COLO668 (cell line): ENCODE measurements at regions not wholly inside any gene's neighbourhood (a gene's known extent, or its start where the extent isn't known, plus 50 kb on each side); places are given as distances from the start of the nearest gene placed in this dataset.

Experiments used
- DNase-seq: peaks from one replicate; lab custom pipeline; 2025; ENCODE audit not compliant: unreplicated experiment; lab: John Stamatoyannopoulos, UW

DNA sequence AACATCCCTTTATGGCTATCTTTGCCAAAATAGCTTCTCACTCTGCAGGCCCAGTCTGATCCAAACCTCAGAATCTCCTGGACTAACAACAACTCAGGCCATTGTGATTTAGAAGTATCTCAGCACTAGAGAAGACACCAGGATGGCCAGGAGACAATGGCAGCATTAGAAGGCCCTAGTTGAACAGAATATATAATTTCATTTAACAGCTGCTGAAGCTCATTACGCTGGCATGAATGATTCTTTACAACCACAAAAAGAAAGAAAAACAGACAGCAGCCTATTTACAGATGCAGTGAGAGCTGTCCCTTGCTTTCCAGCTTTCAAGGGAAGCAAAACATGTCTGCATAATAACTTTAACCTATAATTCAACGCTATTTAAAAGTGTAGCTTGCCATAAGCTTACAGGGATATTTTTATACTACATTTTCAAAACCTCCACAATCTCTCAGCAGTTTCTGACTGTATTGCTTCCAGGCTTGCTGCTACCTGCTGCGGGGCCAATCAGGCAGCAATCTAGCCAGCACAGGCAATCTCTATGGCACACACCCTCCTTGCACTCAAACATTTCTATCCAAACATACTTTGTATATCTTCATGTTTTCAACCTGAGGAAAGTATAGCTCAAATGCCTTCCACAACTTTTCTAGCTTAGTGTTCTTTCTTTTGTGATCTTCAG, 107.3 kb downstream of the OGFRL1 start:
- no peak for DNase-seq

DNA sequence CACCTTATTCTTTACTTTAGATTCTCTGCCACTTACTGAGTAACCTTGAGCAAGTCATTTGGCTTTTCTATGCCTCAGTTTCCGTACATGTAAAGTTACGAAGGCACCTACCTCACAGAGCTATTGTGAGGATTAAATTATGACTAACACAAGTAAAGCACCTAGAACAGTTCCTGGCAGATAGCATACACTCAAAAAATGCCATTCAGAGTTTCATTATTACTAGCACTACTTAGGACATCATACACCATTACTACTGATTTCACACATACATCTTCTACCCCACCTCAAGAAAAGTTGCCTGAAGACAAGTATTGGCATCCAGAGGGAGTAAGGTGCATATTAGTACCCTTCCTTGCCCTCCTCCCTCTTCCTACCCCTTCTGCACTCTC, 107.8 kb downstream of the OGFRL1 start:
- no peak for DNase-seq

DNA sequence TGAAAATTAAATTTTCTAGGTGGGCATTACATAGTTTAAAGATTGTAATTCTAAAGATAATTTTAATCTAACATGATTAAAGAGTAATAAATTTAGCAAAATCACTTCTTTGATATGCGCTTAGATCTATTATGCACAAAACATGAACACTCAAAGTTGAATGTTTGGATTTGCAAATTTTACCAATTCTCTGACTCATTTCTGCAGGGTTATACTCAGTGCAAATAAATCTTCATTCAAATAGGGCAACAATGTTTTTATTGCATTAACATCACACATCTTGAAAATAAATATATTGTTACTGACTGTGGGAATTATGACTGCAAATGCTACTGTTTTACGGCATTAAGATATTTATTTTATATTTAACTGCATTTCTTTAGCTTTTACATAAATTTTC, 110.7 kb downstream of the OGFRL1 start:
- DNase-seq, result no peak

DNA sequence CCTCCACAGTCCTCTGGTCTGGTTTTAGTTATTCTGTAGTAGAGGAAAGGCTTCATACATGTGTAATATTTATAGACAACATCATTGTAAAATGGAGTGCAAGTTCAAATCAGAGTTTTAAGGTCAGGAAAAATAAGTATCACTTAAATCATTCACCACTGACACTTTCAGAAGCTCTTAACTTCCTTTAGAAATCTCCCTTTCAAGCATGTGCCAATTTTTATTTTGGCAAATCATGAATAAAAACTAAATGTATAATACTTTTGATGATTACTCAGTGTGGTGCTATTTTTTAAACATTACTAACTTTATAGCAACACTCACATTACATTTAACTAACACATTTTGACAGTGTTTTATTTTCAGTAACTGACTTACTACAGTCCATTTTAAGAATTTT, 112.2 kb downstream of the OGFRL1 start:
- DNase-seq, result no peak

DNA sequence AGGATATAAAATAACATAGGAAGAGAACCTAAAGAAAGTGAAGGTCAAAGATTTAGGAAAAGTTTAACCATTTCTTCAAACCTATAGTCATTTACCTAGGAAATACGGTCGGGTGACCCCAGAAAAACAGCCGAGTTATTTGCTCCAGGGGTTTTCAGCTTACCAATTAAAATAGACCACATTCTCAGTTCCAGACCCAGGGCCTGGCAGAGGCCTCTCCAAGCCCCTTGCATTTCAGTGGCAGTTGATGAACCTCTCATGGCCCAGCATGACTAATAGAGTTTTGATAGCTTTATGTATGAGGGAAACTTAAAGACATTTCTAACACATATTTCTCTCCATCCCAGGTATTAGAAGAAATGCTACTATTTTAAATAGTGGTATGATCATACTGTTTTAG, 113.5 kb downstream of the OGFRL1 start:
- DNase-seq, result no peak

DNA sequence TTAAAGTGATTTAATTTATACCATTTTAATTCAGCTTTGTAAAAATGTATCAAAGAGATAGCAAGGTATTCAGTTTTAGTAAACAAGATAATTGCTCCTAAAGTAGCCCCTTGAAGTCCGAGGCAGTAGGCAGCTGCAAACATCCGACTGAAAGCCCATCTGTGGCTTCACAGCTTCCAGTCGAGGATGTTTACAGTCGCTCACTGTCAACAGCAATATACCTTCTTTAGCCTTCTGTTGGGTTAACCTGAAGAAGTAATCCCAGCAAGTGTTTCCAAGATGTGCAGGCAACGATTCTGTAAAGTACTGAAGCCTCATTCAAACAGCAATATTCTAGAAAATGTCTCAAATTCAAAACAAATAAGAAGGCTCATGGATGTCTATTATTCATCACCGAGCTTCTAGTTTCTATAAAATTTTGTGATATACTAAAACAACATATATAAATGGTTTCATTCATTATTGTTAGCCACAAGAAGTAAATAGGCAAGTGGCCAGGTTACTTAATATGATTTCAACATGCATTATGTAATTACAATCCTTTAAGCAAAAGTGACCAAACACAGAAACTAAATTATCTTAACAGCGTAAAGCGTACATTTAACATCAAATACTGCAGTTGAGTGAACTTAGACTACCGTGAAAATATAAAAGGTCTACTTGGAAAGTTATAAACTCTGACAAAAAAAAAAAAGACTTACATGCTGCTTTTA, 115.0 kb downstream of the OGFRL1 start:
- no peak for DNase-seq

DNA sequence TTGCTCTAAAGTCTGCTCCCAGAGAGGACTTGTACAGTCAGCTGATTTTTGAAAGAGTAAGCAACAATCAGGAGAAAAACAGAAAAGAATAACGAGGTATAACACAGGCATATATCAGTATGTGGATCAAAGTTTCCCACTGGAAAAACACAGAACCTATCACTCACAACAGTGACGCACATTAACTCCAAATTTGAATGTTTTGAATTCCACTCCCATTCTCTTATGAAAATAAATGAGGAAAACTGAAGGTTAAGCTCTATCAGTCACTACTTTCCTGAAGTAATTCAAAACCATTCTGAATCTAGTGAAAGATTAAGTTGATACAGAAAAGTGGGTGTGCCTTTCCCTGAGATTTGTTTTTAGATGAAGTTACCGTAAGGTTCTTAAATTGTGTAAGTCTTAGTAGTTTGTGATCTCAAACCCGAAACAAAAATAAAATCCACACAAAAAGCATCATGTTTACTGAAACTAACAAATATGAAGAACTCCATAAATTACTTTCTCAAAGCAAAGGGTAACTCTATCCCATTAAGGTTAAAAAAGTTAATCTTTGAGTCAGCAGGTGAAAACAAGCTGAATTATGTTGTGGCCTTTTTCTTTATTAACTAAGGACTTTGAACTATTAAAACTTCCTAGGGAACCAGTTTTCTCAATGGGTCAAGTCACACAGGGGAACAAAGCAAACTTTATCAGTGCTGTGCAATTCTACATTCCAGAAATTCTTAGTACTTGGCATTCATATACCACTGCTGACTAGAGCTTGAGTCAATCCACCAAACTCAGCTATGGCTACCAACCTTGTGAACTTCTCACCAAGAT, 115.7 kb downstream of the OGFRL1 start:
- DNase-seq, result no peak

DNA sequence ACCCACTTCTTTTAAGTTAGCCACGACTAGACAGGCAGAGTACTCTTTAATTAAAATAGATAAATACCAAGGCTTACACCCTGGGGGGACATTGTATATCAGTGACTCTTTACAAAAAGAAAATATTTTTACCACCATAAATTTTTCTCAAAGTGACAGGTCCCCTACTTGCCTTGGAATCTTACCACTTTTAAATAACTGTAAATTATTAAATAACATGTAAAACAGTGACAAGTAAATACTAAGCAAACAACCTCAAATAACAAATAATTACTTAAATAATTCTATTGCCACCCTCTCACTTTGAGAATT, 116.3 kb downstream of the OGFRL1 start:
- DNase-seq, result no peak

DNA sequence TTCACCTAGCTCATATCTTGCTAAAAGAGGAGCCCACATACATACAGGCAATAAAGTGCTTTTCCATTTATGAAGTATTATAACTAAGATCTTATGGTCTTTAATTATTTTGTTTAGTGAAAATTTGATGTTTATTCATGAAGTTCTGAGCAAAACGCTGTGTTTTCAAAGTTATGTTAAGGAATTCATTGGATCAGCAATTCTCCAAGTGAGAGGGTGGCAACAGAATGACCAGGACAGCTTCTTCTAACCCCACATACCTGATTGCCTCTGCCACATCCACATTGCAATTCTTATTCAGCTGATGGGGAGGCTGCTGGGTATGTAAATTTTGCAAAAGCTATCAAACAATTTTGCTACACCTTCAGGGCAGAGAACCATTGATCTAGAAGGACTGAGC, 116.8 kb downstream of the OGFRL1 start:
- no peak for DNase-seq

DNA sequence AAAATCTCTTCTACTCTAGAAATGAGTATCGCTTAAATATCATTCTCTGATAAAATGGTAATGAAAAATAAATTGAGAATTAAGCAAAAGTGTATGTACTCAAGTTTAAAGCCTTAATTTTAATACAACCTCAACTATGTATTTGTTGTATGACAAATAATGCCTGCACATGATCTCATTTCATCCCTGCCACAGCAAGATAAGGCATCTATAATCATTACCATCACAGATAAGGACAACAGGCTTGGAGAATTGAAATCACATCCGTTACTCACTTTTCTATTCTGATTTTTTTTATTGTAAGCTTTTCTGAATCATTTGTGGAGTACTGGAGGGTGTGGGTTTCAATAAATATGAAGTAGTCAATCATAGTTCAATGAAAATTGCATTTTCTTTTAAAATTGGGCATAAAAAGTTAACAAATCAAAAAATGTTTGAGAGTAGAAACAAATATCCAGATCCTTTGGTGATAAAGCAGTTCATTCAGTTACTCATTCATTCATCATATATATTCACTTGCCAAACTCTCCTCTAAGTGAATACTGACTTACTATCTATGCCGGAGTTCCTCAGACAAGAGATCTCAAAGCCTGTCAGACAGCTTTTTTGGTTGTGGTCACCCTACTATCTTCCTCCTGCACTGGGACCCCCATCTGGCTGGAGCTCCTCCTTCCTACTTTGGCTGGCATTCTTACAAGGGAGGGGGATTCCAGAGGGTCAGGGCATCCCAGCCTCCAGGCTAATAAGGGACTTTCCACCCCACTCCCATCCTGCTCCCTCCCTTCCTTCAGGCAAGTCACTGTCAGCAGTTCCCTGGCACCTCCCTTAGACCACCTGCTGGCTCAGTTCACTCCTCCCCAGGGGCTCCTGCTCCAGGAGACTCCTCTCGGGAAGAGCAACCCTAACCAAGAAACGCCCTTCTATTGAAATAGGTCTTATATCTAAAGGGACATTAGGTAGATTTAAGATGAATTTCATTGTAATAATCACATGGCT, 118.6 kb downstream of the OGFRL1 start:
- DNase-seq, result no peak

DNA sequence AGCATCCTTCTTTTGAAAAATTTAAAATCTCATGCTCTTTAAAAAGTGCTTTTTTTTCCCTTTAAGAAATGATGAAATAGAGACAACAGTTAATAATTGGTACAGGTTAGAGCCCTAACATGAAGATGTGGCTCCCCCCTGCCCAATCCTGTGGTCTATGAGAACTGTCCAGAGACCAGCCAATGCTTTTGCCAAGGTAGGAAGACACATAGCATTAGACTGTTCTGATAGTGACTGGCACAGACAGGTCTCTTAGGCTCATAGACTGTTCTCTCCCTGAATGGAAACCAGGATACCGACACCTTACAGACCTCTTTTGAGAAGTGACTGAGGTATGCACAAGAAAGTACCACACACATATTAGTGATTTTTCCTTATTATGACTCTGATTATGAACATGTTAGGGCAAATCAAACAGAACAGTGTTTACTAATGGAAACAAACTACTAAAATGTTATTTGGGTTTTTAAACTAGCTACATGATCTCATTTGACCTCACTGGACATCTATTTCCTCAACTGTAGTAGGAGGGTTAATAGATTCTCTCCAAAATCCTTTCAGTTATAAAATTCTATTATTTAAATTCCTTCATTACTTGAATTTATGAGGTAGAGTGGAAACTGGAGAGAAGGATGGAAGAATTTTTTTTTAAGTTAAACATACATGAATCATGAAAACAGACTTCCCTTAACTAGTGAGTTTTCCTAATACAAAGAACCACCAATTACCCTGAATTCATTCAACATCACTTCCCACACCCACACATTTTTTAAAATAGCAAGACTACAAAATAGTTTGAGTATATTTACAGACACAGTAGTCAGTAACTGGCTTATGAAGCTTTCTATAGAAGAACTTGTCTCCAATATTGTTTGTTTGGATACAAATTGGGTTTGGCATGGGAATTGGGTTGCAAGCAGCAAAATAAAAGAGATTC, 120.4 kb downstream of the OGFRL1 start:
- no peak for DNase-seq

DNA sequence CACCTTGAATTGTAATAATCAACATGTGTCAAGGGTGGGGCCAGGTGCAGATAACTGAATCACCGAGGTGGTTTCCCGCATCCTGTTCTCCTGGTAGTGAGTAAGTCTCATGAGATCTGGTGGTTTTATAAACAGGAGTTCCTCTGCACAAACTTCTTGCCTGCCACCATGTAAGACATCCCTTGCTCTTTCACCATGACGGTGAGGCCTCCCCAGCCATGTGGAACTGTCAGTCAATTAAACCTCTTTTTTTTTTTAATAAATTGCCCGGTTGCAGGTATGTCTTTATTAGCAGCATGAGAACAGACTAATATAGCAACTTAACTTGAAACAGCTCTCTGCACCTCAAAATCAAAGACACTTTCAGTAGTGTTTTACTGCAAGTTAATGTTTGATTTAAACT, 121.6 kb downstream of the OGFRL1 start:
- no peak for DNase-seq

DNA sequence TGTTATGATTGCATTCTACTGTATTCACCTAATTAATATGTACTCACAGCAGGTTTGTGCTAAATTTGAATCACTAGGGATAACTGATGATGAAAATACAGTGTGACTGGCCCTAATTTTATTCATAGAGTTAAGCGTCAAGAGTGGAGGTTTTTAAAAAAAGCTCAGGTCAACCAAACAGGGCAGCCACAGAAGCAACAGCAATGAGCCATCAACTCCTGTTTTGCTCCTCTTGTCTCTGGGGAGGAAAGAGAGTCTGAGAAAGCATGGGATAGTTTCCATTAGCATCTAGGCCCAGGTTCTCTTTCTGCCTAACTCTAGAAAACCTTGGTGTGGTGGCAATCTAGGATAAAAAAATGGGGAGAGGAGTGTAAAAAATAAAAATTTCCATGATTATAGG, 122.1 kb downstream of the OGFRL1 start:
- no peak for DNase-seq

DNA sequence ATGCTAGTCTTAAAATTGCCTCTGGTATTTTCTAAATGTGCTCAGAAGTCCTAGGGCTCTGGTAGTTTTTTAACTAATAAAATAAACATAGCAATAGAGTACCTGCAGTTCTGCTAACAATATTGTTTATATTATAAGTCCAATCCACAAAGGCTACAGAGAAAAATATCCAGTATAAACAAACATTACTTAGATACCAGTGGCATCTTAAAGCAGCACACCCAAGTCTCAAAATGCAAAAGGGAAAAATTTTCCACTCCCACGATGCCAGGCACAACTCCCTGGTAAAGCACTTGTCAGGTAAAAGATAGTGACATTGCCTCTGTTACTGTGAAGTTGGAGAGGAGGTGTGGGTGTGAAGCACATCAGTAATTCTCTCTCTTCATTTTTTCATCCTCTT, 123.3 kb downstream of the OGFRL1 start:
- no peak for DNase-seq

DNA sequence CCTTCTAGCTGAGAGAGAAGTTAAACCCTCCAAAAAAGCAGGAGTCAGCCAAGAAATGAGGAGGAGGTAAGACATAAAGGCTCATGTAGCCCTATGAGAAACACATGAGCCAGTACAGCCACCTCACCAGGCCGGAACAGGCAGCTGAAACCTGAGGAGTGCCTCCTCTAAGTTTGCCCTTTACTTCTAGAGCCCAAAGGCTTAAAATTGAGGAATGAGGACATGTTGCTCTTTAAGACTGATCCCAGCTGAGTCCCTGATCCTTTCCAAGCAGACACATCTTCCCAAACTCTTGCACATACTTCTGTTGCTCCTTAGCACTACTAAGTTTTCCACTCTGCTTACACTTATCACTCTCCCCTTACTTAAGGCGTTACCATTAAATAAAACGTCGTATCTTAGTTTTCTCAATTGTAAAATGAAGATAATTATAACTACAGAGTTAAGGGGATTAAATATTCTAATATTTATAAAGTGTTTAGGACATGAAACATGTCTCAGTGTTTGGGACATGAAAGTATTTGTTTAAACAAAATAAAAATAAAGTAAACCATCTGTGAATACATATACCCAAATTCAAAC, 124.0 kb downstream of the OGFRL1 start:
- DNase-seq, result no peak

DNA sequence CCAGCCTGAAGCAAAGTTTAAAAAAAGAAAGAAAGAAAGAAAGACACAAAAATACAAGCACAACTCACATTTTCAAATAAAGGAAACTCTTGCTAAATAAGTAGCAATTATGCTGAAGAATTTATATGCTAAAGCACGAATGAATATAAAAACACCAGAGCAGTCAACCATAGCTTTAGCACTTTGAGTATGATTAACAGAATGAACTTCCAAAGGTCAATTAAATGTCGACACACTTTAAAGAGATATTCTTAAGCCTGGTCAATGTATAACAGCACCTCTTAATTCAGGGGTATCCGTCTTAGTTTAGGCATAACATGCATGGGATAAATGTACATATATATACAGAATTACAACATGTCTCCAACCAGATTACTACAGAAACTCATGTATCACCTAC, 125.9 kb downstream of the OGFRL1 start:
- DNase-seq, result no peak

DNA sequence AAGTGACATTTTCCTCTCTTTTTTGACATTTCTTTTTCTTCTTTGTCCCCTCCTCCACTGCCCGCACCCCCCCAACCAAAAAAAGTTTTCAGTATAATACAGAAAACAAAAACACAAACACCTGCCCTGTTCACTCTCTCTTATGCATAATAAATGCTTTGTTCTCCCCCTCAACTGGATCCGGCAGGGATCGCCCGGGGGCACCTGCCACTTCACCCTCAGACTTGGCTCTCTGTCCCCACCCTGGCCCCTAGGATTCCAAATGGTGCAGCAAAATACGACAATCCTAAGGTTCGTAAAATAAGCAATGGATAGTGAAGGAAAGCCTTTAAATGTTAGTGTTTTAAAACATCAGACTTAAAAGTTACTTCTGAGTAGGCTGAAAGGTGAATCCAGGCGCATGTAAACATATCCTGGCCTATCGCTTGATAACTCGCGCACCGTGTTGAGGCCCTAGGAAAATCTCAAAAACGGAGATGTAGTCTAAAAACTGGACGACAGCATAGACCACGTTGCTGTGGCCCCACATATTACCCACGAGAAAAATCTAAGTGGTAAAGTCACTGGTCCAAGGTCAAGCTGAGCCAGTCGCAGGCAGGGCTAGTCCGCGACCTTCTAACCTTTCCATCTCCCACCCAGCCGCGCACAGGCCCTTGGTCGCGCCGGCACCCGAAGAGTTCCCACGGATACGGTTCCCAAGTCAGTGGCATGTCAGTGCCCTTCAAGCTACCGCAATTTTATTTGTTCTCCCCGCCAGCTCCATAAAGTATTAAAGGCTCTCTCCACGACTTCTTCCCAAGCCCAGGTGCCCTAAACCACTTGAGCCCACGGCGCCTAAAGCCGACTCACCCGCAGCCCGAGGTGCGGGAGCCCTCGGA, 130.8 kb downstream of the OGFRL1 start:
- DNase-seq, result peak; percentile 17

DNA sequence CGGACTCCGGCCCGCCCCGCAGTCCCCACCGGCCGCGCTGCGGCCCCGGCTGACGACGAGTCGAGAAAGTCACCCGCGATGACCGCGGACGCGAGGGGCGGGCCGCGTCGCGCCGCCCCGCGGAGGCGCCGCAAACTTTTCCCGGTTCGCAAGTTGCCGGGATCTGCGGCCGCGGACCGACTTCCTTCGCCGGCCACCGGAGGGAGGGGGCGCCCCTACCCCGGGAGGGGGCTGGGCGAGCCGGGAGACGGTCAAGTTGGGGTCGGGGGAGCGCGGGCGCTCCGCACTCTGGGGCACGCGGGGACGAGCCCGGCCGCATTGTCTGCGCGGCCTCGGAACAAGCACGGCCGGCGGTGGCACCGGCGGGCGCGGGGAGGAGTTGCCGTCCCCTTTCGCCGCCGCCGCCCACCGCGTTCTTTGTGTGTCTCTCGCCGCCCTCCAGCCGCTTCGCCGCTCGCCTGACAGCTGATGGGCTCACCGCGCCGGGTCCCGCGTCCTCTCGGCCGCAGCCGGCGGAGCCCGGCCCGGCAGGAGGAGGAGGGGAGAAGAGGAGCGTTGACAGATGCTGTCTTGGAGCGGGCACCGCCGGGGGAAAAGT, 131.6 kb downstream of the OGFRL1 start:
- DNase-seq, result peak; percentile 52
